ENCODE measurements at regions not wholly inside any gene's neighbourhood (a gene's known extent, or its start where the extent isn't known, plus 50 kb on each side); places are given as distances from the start of the nearest gene placed in this dataset.

DNA sequence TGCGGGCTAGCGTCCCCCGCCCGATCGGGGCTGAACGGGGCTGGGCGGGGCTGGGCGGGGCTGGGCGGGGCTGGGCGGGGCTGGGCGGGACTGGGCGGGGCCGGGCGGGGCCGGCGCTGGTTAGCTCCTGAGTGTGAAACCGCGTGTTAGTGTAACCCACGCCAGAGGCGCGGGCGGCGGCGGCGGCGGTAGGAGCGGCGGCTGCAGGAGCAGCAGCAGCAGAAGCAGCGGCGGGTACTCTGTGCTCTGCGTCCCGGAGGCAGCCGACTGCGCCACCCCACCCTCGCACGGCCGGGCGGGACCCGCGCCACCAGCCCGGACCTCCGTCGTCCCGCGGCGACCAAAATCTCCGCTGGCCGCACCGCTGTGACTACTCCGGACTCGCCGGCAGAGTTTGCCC is 128.1 kb downstream of the LAS1L start:
- no peak for TF ChIP-seq ZNF274 (IDR thresholded peaks at IDR 0.05; ENCODE audit: low read depth, low read length)
- no peak for TF ChIP-seq YY1 (IDR thresholded peaks at IDR 0.05; ENCODE audit: insufficient read depth, insufficient read length)
- TF ChIP-seq SUZ12 (IDR thresholded peaks at IDR 0.05; ENCODE audit: extremely low read depth, insufficient read depth, insufficient read length), result no peak
